ENCODE measurements at regions not wholly inside any gene's neighbourhood (a gene's known extent, or its start where the extent isn't known, plus 50 kb on each side); places are given as distances from the start of the nearest gene placed in this dataset.

DNA sequence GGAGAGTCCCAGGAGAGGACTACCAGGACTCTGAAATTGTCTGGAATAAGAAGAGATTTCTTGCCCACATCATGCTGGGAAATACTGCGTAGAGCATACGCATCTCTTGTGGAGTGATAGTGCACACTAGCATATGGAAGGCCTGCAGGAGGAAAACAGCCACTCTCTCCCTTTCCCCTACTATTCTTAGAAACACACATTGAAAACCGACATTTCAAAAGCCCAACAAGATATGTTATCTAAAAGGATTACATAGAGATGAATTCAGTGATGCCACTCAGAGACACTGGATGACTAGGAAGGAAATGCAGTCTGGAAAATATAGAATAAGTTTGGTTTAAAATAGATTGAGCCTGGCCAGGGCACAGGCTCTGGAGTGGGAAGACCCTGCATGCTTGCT, 388.7 kb upstream of the NBEA start:
- DNase-seq (ENCODE audit: low spot score) = no peak

DNA sequence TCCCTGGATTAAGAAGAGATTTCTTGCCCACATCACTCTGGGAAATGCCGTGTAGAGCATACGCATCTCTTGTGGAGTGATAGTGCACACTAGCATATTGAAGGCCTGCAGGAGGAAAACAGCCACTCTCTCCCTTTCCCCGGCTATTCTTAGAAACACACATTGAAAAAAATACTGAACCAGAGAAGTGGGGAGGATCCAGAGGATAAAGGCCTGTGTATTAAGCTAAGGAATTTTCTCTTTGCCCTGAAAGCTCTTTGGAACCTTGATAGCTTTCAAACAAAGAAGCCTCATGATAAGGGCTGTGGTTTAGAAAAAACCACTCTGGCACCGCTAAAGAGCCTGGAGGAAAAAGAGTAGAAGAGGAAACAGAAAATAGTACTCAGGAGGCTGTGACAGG, 386.1 kb upstream of the NBEA start:
- no peak for DNase-seq (ENCODE audit: low spot score)

GRCh38 chr13:34561033-34561432, 381.0 kb upstream of the NBEA start:
- no peak for DNase-seq (ENCODE audit: low spot score)

DNA sequence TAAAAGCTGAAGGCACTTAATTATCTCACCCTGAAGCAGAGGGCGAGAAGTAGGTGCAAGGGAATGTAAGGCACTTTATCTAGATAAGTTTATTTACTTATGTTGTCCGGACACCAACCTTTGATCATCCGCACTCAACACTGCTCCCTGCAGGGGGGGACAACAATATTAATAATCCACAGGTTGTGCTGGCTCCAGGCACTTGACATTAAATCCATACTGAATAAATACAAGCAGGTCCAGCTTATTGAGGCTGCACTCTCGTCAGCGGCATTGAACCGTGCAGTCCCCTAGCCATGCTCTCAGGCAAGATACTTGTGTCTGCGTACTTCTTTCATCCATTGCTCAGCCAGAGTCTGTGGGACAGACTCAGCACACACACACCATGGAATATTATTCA, 374.5 kb upstream of the NBEA start:
- DNase-seq (ENCODE audit: low spot score) = no peak

DNA sequence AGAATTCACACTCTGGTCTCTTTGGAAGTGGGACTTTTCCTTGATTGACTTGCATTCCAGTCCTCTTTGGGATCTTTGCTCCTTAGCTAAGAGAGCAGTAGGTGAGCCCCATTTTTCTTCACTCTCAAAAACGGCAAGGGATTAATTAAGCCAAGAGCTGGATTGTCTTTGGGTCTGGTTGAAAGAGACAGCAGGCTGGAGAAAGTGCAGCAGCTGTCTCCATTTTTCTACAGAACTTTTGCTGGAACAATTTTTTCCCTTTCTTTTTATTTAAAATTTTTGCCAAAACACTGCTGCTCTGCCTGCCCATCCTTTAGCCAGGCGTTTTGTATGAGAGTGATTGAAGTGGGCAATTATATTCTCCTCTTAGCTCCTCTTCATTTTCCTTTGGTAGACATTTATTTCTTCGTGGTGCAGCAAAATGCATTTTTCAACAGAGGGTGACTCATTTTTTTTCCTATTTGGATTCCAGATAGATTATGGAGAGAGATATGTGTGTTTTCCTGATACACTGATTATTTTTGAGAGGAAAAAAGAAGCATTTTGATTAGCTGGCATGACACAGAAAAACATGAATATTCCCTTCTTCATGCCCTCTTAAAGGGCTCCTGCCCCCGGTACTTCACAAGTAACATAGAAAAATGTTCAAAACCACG, 371.2 kb upstream of the NBEA start:
- DNase-seq (ENCODE audit: low spot score) = no peak

DNA sequence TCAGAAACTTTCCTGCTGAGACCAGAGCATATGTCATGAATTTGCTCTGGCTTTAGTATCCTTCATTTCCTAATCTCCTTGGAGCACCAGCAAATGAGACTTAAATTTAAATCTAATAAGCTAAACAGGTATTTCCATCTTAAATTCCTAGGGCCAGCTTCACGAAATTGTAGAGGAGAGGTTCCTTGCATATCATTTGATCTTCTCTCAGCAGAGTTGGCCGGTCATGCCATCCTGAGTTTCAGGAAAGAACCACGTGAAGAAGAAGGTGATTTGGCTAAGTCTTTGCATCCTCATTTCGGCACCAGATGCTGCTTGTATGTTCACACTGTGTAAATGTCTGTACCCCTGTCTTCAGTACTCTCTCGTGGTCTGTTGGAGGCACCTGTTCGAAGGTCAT, 370.4 kb upstream of the NBEA start:
- DNase-seq (ENCODE audit: low spot score) = no peak

GRCh38 chr13:34577051-34577450, 365.0 kb upstream of the NBEA start:
- DNase-seq (ENCODE audit: low spot score) = no peak

DNA sequence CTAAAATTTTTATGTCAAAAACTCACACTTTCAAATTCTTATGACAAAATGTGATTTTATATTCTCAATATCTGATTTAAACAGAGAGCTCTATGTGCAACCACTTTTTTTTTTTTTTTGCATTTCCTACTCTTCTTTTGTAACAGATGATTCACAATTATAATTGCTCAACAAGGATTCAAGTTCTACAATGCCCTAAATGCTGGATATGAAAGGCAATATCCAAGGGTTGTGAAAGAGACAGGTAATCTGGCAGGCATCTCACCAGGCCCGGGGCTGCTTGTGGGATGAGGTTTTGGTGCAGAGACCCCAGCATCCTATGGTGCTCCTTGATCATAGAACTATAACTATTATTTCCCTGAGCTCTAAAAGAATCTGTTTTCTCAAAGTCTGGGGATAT, 363.6 kb upstream of the NBEA start:
- DNase-seq (ENCODE audit: low spot score) = no peak

GRCh38 chr13:34578917-34579316, 363.2 kb upstream of the NBEA start:
- DNase-seq (ENCODE audit: low spot score) = no peak

DNA sequence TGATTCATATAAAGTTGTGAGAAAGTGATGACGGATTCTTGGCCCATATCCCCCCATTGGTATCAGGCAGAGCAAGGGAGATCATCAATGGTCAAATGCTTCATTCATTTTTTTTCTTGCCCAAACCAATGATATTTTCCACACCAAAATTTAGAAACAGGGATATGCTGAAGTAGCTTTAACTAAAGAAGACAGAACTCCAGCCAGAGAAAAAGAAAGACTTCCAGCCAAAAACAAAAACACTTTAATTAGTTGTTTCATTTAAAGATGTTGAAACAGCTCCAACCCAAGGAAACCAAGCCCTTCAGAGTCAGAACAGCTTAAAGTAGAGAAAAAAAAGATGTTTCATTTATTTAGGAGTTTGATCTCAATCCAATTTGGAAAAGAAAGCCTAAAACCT, 358.9 kb upstream of the NBEA start:
- DNase-seq (ENCODE audit: low spot score) = no peak

DNA sequence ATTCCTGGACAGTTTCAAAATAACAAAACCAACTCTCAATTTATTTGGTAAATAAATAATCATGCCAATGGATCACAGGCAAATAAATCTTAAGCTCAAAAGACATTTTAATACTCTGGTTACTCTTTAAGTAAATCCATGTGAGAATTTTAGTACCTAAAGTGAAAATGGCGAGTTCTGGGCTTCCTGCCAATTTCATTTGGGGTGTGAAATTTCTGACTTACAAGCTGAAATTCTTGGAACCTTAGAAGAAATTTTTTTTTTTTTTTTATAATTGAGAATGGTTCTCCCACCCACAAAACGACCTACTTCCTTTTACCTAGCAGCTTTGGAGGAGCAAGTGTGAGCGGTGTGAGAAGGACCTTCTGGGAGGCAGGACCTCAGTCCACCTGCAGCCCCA, 354.5 kb upstream of the NBEA start:
- no peak for DNase-seq (ENCODE audit: low spot score)

- no peak for DNase-seq (ENCODE audit: low spot score)
These were observed 353.7 kb upstream of the NBEA start for GRCh38 chr13:34588362-34588761.

DNA sequence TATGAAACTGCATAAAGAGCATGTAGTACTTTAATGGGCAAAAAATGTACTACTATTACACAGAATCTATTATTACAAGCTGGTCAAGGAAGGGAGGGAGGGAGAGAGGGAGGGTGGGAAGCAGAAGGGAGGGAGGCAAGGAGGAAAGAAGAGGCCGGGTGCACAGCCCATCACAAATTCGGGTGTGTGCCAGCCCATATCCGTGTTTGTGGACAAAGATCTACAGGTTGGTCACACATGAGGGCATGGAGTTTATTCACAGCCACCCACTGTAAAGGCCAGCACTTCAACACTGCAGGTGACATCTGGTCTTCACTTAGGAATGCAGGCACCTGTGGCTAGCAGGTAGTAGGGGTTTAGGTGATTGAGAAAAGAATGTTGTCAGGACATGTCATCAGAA, 352.5 kb upstream of the NBEA start:
- no peak for DNase-seq (ENCODE audit: low spot score)

GRCh38 chr13:34591129-34591528, 350.9 kb upstream of the NBEA start:
- DNase-seq (ENCODE audit: low spot score) = no peak

GRCh38 chr13:34591900-34592529, 350.1 kb upstream of the NBEA start:
- no peak for DNase-seq (ENCODE audit: low spot score)

GRCh38 chr13:34593658-34594057, 348.4 kb upstream of the NBEA start:
- DNase-seq (ENCODE audit: low spot score) = no peak

GRCh38 chr13:34594507-34594906, 347.6 kb upstream of the NBEA start:
- DNase-seq (ENCODE audit: low spot score) = no peak

- DNase-seq (ENCODE audit: low spot score) = no peak
These were observed 333.7 kb upstream of the NBEA start for GRCh38 chr13:34608331-34608730.

- no peak for DNase-seq (ENCODE audit: low spot score)
These were observed 330.4 kb upstream of the NBEA start for GRCh38 chr13:34611671-34612070.

DNA sequence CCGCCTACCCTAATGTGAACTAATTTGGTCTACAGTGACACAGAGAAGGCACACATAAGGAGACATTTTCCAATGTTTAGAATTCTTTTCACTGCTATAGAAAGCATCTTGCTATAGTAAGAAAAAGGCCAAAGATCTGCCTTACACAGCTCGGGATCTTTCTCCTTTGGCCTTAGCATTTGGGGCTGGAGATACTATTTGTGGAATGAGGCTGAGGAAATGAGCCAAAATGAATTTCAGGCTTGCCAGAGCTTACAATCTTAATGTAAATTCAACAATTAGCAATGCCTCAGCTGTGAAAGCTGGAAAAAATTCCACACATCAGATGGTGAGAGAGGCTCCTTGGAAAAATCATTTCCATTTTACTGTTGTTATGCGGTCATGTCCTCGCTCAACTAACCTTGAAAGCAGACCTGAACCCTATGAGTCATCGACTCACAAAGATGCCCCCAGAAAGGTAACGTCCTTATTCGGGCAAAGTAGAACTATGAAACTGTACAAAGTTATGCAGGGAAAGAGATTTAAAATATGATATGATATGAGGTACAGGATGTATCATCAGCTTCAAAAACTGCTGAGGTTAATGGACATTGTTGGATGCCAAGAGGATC, 324.5 kb upstream of the NBEA start:
- no peak for DNase-seq (ENCODE audit: low spot score)

DNA sequence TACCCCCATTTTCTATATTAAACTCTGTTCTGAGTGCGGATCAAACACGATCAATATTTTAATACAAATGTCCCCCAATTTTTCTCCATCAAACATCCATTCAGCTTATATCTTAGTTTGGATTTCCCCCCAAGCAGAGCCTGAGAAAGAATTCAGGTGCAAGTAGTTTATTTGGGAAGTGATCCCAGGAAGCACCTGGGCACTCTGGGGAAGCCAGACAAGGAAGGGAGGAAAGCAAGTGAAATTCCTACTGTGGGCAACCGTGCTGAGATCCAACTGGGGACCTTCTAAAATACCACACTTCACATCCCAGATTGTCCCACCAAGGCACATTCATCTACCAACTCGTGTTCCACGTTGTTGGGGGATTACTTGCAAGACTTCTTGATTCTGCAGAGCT, 323.4 kb upstream of the NBEA start:
- no peak for DNase-seq (ENCODE audit: low spot score)

- DNase-seq (ENCODE audit: low spot score) = no peak
These were observed 322.7 kb upstream of the NBEA start for GRCh38 chr13:34619326-34619725.

DNA sequence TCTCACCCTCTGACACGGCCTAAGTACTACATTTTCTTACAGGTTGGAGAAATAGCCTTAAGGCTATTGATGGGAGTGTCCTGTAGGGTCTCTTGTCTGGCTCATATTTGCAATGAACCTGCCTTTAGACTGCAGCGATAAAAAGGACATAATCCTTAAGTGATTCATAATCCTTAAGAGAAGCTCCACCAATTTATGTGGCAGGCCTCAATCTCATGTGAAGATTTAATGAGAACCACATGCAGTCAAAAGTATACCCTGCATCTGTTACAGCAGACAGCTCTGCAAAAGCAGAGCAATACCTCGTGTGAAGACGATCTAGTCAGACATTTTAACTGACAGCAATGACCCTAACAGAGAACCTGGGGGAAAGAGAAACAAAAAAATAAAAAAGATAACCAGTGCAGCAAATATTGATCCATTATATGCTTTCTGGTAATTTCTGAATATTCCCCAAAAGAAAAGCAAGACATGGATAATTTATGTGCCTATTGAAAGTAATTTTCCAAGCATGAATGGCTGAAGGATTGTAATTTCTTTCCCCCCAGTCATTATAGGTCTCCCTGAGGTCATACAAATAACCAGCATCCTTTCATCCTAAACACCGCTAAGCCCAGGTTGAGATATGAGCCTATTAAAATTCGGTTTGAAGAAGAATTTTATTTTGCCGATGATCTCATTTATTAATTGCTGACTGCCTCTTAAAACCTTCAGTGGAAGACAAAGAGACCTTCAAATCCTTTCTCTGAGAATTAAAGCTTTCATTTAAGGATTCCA, 321.8 kb upstream of the NBEA start:
- no peak for DNase-seq (ENCODE audit: low spot score)
